GM21528 (cell line): ENCODE measurements at regions not wholly inside any gene's neighbourhood (a gene's known extent, or its start where the extent isn't known, plus 50 kb on each side); places are given as distances from the start of the nearest gene placed in this dataset.

Experiments
- ATAC-seq: cut with Tn5 transposase; IDR thresholded peaks from one replicate; pipeline ENCODE4 v1.9.1; 2021; ENCODE audit warnings: mild to moderate bottlenecking, moderate library complexity; ENCODE audit not compliant: unreplicated experiment, low FRiP score

GRCh38 chr11:23232652-23233051, 372.4 kb upstream of the CCDC179 start:
- ATAC-seq = no peak

- ATAC-seq = no peak
These were observed 372.8 kb upstream of the CCDC179 start for GRCh38 chr11:23233075-23233474.

DNA sequence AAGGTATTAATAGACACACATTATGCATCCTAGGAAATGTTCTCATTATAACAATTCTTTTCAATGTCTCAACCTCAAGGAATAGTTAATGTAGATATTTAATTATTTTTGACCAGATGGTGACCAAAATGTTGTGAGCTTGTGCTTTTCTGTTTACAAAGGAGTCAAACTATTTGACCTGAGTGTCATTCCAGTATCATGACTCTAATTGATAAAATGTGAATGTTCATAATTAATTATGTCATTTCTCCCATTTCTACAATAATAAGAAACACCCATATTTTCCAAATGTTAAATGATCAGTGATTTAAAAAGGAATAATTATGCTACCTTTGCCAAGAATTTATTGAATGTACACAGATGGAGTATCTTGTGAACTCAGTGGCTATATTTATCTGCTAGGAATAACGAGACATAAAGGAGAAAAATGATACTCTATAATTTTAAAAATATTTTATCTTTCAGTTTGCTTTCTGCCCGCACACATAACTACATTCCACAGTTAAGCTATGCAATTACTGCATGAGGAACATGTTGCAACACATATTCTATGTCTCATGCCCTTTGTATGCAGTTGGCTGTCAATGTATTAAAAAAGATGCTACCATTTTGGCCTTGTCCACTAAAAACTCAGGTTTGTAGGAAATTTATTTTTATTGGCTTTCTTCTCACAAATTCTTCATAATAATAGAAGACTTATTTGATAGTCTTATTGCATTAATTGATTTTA, 376.7 kb upstream of the CCDC179 start:
- no peak for ATAC-seq

GRCh38 chr11:23252426-23252825, 392.2 kb upstream of the CCDC179 start:
- no peak for ATAC-seq

DNA sequence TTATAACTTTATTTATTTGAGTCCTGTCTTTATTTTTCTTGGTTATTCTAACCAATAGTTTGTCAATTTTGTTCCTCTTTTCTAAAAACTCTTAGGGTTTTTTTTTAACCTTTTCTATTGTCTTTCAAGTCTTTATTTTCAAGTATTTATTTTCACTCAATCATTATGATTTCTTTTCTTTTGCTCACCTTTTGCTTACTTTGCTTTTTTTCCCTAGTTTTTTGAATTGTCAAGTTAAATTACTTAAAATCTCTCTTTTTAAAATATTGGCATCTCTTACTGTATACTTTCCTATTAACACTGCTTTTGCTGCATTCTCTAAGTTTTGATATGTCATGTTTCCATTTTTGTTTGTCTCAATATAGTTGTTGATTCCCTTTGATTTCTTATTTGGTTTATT, 396.8 kb upstream of the CCDC179 start:
- no peak for ATAC-seq

DNA sequence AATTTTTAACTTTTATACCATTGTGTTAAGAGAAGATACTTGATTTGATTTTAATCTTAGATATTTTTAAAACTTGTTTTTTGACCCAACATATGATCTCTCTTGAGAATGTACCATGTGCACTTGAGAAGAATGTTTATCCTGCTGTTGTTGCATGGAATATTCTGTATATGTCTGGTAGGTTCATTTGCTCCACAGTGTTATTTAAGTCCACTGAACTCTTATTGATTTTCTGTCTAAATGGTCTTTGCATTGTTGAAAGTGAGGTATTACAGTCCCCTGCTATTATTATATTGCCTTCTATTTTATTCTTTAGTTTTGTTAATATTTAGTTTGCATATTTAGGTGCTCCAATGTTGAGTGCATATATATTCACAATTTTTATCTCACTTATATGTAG, 397.3 kb upstream of the CCDC179 start:
- no peak for ATAC-seq

GRCh38 chr11:23263466-23263865, 403.2 kb upstream of the CCDC179 start:
- ATAC-seq = no peak

- no peak for ATAC-seq
These were observed 411.8 kb upstream of the CCDC179 start for GRCh38 chr11:23272095-23272494.

DNA sequence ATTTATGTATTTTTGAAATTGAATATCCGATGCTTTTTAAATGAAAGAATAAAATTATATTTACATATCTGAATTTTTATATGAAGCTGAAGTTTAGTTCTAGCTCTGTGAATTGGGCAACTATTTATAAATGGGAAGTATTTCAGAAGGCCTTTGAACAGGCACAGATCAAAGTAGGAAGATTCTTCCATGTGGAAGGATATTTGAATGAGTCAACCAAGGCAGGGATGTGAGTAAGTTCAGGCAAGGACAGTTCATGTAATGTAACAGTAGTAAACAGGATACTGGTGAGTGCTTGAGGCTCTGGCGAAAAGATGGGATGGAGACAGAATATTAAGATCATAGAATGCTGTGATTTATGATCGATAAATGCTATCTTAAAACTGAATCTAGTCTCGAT, 417.8 kb upstream of the CCDC179 start:
- no peak for ATAC-seq

GRCh38 chr11:23280088-23280487, 419.8 kb upstream of the CCDC179 start:
- no peak for ATAC-seq

DNA sequence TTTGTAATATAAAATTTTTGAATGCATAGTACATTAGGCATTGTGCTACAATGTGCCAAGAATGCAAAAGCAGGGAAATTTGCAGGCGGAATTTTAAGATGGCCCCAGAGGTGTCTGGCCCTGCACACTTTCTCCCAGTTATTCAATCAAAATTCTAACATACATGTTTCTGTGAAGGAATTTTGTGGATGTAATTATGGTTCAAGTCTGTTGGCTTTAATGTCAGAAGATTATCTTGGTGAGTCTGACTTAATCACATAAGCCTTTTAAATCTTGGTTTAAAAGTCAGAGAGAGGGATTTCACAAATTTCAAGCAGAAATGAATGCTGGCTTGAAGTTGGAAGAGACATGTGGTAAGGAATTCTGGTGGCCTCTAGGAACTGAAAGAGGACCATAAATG, 423.4 kb upstream of the CCDC179 start:
- ATAC-seq = no peak

- ATAC-seq = no peak
These were observed 424.4 kb upstream of the CCDC179 start for GRCh38 chr11:23284631-23285030.

DNA sequence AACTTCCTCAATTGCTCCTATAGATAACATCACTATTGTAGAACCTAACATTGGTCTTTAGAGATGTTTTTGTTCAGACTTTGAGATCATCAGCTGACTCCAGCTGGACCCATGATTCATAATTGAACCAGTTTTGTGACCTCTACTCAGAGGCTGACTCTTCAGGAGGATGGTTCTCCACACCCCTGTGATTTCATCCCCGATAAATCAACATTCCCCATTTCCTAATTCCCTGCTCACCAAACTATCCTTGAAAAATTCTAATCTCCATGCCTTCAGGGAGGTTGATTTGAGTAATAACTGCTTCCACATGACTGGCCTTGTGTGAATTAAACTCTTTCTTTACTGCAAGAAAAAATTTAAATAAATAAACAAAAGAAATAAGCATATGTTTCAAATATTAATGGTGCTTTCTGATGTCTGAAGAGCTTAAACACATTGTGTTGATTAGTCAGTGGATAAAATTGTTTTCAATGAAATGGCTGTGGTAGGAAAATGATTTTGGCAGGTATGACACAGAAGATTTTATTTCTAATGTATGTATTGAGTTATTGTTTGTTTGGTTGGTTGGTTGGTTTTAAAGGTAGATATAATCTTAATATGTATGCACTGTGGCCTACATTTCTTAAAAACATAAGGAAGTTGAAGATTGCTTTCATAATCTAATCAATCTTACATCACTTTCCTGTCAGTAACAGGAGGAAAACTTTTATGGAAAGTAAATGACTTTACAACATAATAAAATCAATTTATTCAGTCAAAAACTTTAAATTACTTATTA, 427.9 kb upstream of the CCDC179 start:
- no peak for ATAC-seq

DNA sequence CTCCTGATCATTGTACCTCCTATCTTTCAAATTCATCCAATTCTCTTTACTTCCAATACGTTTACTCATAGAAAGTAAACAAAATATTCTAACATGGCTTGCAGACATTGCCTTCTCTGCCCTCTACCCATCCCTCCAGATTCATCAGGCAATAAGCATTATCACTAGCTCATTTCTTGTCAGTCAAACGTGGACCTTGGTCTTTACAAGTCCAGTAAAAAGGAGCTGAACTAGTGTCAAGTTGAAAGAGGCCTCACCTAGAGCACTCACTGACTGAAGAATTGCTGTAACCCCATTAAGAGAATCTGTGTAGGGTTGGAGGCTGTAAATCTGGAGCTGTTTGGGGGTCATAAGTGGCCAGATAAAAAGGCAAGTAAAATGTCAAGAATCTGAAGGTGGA, 435.0 kb upstream of the CCDC179 start:
- no peak for ATAC-seq

- ATAC-seq = no peak
These were observed 447.8 kb upstream of the CCDC179 start for GRCh38 chr11:23308041-23308440.

- ATAC-seq = no peak
These were observed 450.0 kb upstream of the CCDC179 start for GRCh38 chr11:23310276-23310675.

DNA sequence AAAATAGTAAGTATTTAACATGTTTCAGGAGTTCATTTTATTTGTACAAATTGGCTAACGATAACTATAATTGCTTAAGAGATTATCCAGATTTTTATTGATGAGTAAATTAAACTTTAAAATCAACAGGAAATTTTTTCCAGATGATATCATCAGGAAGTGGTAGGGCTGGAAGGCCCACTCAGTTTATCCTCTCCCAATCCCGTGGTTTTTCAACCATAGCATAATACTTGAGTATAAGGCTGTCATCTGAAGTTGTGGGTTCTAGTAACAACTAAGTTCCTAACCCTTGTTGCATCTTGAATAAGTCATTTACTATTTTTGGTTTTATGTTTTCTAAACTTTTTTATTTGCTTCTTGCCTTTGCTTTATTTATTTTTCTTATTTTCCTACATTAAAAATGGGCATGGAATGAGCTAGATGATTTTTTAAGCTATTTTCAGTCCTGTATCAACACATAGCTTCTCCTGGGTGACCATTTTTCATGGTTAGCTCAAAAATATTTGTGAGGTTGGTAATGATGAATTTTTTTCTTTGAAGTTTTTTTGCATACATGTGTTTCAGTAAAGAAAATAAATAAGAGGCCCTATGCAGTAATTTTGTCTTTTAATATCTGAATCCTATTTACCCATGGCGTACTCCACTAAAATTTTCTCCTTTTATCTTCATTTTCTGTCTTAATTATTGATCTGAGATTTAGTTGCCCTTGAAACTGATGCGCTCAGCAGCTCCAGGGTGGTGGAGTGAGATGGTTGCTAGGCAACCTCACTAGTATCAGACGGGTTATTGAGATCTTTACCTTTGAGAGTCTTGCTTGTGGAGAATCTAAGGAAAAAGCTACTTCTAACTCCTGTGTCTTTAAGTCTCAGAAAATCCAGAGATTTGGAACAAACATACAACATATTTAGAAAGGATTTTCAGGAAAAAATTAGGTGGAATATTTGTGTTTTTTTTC, 452.0 kb upstream of the CCDC179 start:
- ATAC-seq = no peak

- ATAC-seq = no peak
These were observed 452.7 kb upstream of the CCDC179 start for GRCh38 chr11:23313001-23313400.

DNA sequence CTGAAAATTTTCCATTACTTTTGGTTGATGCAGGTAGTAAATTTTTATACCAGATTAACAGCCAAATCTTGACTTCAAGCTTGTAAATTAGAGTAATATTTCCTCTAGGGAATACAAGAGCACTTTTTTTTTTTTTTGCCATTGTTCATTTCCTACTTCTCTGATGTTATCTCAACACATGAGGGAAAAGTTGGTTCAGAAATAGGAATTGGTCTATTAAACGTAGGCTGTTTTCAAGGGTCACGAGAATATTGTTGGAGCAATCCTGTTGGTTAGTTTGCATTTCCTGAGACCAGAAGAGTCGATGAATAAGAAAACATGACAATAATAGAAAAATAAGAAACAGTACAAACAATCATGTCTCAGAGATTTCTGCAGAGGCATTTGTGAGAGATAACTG, 453.9 kb upstream of the CCDC179 start:
- ATAC-seq = no peak

- no peak for ATAC-seq
These were observed 455.0 kb upstream of the CCDC179 start for GRCh38 chr11:23315286-23315685.

DNA sequence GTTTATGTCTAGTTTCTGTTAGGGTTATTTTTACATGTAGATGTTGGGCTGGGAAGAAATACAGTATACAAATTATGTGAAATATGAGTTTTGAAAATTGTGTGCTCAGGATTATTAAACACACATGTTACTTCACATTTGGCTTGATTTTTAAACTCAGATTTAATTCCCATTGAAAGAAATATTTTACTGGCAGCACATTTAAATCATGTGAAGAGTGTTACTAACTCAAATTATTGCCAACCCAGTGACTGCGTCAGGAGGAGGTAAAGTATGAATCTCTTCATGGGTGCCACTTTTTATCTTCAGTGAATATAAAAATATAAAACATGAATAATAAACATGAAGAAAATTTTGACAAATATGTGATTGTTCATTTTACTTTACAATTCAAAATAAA, 457.5 kb upstream of the CCDC179 start:
- no peak for ATAC-seq
